ENCODE measurements at regions not wholly inside any gene's neighbourhood (a gene's known extent, or its start where the extent isn't known, plus 50 kb on each side); places are given as distances from the start of the nearest gene placed in this dataset.

GRCh38 chr7:41237956-41238355 lies 464.9 kb downstream of the INHBA start:
- H3K9ac ChIP-seq (replicated peaks in 1 of 4; ENCODE audit: extremely low read depth in 1 of 4, low read depth in 3 of 4, low read length in 3 of 4): no peak overlapping the region
- no peak overlapping the region for H3K23ac ChIP-seq (ENCODE audit: insufficient read length)
- H3K23me2 ChIP-seq (ENCODE audit: low read depth, low read length): no peaks in the 10 kb centered on the region
- ChIA-PET POLR2A (ENCODE audit: partially characterized antibody) (no interaction called here), CTCF (ENCODE audit: partially characterized antibody) (interaction anchor here (0.6 to 1.9 kb wide), 3 partner anchors 20 to 473 kb away, joined by 3 to 5 read pairs (median 5); no protein-coding TSS in a partner anchor)
- DNase-seq (ENCODE audit: low read depth in 1 of 2, low spot score in 2 of 2) (no peak), FAIRE-seq (no peak)
- no peak overlapping the region for H3K18ac ChIP-seq (ENCODE audit: extremely low read depth, low read length)
- H4K8ac ChIP-seq (ENCODE audit: extremely low read depth, insufficient read depth, low read length): no peak overlapping the region
- H2BK120ac ChIP-seq (replicated peaks; ENCODE audit: low read depth, low read length): no peak overlapping the region
- H3K79me2 ChIP-seq (ENCODE audit: control insufficient read depth in 1 of 2, insufficient read depth in 2 of 2, low read length in 2 of 2): no peaks in the 10 kb centered on the region
- H2BK5ac ChIP-seq (ENCODE audit: low read depth, low read length): no peak overlapping the region
- H4K5ac ChIP-seq (ENCODE audit: insufficient read length, low read depth, low read length): no peak overlapping the region
- H2BK20ac ChIP-seq (ENCODE audit: low read length): no peak overlapping the region
- no peaks in the 10 kb centered on the region for H3K79me1 ChIP-seq (ENCODE audit: low read depth, low read length)
- H2BK15ac ChIP-seq (ENCODE audit: low read length): no peak overlapping the region
- H3K36me3 ChIP-seq (ENCODE audit: control insufficient read depth in 2 of 4, insufficient read depth in 4 of 4, low read length in 3 of 4): no peaks in the 10 kb centered on the region
- H3K4me2 ChIP-seq (ENCODE audit: insufficient read depth in 1 of 2, low read depth in 2 of 2, low read length in 2 of 2): no peak overlapping the region
- no peak overlapping the region for H3K4me3 ChIP-seq (ENCODE audit: extremely low read depth in 1 of 4, insufficient read depth in 2 of 4, low read depth in 3 of 4, low read length in 4 of 4)
- H2AK5ac ChIP-seq (ENCODE audit: low read depth, low read length): no peak overlapping the region
- H3K56ac ChIP-seq (replicated peaks; ENCODE audit: insufficient read length, low read depth, low read length): no peak overlapping the region
- no peaks in the 10 kb centered on the region for H3K9me3 ChIP-seq (ENCODE audit: insufficient read depth in 2 of 2, low read depth in 1 of 2, low read length in 1 of 2)
- WGBS, 2 experiments (ENCODE audit: extremely low coverage in 1 of 2, insufficient coverage in 1 of 2, insufficient read length in 1 of 2, insufficient replicate concordance in 2 of 2, low coverage in 1 of 2, low lambda C conversion rate in 2 of 2, missing lambda C conversion rate in 1 of 2): 86% methylated on average over 4 of the region's 4 CpGs; no CpG with 5 or more reads in 1 of the 2 experiments
- H3K27me3 ChIP-seq (replicated peaks in 1 of 4; ENCODE audit: control insufficient read depth in 3 of 4, extremely low read depth in 1 of 4, insufficient read depth in 3 of 4, low read length in 3 of 4): no peaks in the 10 kb centered on the region
- H3K4me1 ChIP-seq (replicated peaks in 1 of 4; ENCODE audit: control insufficient read depth in 3 of 4, insufficient read depth in 4 of 4, low read length in 3 of 4): no peaks in the 10 kb centered on the region
- H4K20me1 ChIP-seq (replicated peaks in 1 of 2; ENCODE audit: control insufficient read depth in 1 of 2, insufficient read depth in 2 of 2, low read length in 2 of 2): no peaks in the 10 kb centered on the region
- no peak overlapping the region for H2AFZ ChIP-seq (ENCODE audit: low read length)
- no peak overlapping the region for H3K27ac ChIP-seq (ENCODE audit: low read depth, low read length)
- no peak overlapping the region for H3K4ac ChIP-seq (replicated peaks; ENCODE audit: insufficient read length, low read depth, low read length)
- H3K14ac ChIP-seq (ENCODE audit: insufficient read length): no peak overlapping the region
- H4K91ac ChIP-seq (replicated peaks; ENCODE audit: insufficient read length, low read length): no peak overlapping the region
- H2BK12ac ChIP-seq (ENCODE audit: low read depth, low read length): no peak overlapping the region
- TF ChIP-seq GABPA (IDR thresholded peaks at IDR 0.05; ENCODE audit: borderline replicate concordance, insufficient read depth, low read length) (no peak), SIX5 (IDR thresholded peaks at IDR 0.05; ENCODE audit: low read depth, low read length) (no peak), CBX5 (IDR thresholded peaks at IDR 0.05; ENCODE audit: low read depth, low read length) (no peak), NANOG (IDR thresholded peaks at IDR 0.05; ENCODE audit: insufficient read depth, low read depth, low read length, poor library complexity, severe bottlenecking) (no peak), JUND (IDR thresholded peaks at IDR 0.05; ENCODE audit: low read length) (no peak), CHD2 (IDR thresholded peaks at IDR 0.05; ENCODE audit: low read length) (no peak), TCF12 (IDR thresholded peaks at IDR 0.05; ENCODE audit: low read depth, low read length) (no peak), SIN3A (conservative IDR thresholded peaks at IDR 0.05 in 1 of 2, IDR thresholded peaks at IDR 0.05 in 1 of 2; ENCODE audit: low read depth in 1 of 2, low read length in 2 of 2) (no peak), YY1 (IDR thresholded peaks at IDR 0.05; ENCODE audit: low read depth, low read length) (no peak), POLR2A (IDR thresholded peaks at IDR 0.05; ENCODE audit: control extremely low read depth in 1 of 2, low read depth in 2 of 2, low read length in 2 of 2) (no peak), ATF3 (IDR thresholded peaks at IDR 0.05; ENCODE audit: insufficient read depth, low read depth, low read length) (no peak), E2F6 (IDR thresholded peaks at IDR 0.05) (no peak), SAP30 (IDR thresholded peaks at IDR 0.05; ENCODE audit: insufficient read depth, insufficient replicate concordance, low read length) (no peak), SUZ12 (IDR thresholded peaks at IDR 0.05; ENCODE audit: low read length) (no peak)
